Thyroid gland (tissue), 4 donors: ENCODE measurements at regions not wholly inside any gene's neighbourhood (a gene's known extent, or its start where the extent isn't known, plus 50 kb on each side); places are given as distances from the start of the nearest gene placed in this dataset.

Experiments used
- CTCF ChIP-seq, 6 experiments: fragments of 200-600 bp in 3 of 6; fragments of 450-650 bp in 3 of 6; sonication (generic) in 3 of 6; IDR thresholded peaks; one replicate each; pipeline ENCODE4 v1.5.1; 2016 to 2019; ENCODE audit warnings: antibody characterized with exemption in 6 of 6, mild to moderate bottlenecking in 2 of 6, inconsistent platforms in 1 of 6, moderate library complexity in 1 of 6
- POLR2A ChIP-seq, 2 donors: fragments of 450-650 bp; IDR thresholded peaks; one replicate each; pipeline ENCODE4 v1.6.1; 2017; ENCODE audit warnings: antibody characterized with exemption in 2 of 2, mild to moderate bottlenecking in 2 of 2, moderate library complexity in 1 of 2

- TF ChIP-seq POLR2A (IDR thresholded peaks at IDR 0.05) (no peak), CTCF (IDR thresholded peaks at IDR 0.05) (no peak)
These were observed 438.3 kb upstream of the PSMD7 start for GRCh38 chr16:73858326-73858725.
